ENCODE measurements at regions not wholly inside any gene's neighbourhood (a gene's known extent, or its start where the extent isn't known, plus 50 kb on each side); places are given as distances from the start of the nearest gene placed in this dataset.
A peak's percentile ranks its signal among the peaks of the same experiment; 100 is the strongest.

DNA sequence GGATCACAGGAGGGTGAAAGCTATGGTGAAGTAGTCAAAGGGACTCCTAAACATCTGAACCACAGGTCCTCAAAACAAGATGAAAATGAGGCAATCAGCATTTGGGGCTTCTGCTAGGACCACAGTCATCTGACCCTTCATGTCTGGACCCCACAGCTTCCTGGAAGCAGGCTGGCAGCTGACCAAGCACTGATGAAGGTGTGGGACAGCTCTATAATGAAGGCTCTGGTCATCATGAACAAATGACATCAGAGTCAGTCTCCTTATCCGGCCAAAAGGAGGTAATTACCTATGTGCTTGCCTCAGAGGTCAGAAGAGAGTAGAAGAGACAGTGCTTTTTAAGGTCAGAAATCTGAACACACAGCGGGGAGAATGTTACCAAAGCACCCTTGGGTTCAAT, 101.2 kb upstream of the GNAO1 start:
- no peak for DNase-seq (ENCODE audit: low read depth)

DNA sequence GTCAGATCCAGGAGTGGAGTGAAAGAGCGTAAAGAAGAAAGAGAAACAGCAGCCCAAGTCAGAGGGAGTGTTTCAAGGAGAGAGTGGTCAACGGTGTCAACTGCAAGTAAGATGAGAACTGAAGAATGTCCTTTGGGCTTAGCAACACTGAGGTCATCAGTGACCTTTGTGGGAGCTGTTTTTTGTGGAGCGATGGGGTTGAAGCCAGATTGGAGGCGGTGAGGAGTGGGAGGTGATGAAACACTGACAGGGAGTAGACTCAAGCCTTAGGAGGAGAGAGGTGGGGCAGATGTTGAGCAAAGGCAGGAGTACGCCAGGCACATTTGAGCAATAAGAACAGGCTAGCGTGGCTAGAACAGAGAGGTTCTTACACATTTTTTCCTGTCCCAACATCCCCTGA, 103.7 kb upstream of the GNAO1 start:
- no peak for DNase-seq (ENCODE audit: low read depth)

DNA sequence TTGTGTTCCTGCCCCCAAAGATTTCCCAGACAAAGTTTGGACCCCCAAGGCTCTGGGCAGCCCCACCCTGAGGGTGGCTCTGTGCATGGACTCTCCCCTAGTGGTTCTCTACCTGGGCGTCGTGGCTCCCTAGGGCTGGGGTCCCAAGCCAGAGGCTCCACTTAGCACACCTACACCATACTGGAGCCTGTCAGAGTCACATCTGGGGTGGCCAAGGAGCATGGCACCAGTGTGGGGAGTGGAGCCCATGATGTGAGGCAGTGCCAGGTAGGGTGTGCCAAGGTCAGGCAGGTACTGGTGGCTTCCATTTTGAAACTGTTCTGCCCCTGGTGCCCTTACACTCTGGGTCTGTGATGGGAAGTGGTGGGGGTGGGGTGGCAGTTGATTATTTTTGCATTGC, 109.9 kb upstream of the GNAO1 start:
- DNase-seq (ENCODE audit: low read depth), result no peak

DNA sequence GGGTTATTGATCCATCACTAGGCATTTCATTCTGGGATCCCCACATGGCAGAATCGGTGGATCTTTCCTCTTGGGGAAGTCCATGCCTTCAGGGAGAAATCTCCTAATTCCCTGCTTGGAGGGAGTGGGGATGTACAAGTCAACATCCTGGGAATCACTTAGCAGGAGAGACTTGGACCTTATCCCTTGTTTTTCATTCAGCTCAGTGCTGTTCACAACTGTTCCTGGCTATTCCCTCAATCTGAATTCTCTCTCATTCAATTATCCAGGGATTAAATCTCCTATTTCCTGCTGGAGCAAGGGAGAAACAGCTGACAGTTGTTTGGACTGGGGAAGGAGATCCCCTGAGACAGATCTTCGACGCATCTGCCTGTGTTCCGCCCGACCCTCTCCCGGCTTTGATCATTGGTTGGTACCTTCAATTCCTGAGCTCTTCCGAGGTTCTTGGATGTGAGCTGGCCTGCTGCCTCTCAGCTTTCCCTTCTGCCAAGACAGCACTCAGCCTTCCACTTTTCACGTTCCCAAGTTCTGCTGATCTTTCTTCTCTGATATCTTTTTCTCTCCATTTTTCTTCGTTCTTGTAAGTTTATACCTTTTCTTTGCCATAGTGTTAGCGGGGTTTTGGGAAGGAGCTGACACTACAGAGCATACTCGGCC, 115.4 kb upstream of the GNAO1 start:
- no peak for DNase-seq (ENCODE audit: low read depth)

DNA sequence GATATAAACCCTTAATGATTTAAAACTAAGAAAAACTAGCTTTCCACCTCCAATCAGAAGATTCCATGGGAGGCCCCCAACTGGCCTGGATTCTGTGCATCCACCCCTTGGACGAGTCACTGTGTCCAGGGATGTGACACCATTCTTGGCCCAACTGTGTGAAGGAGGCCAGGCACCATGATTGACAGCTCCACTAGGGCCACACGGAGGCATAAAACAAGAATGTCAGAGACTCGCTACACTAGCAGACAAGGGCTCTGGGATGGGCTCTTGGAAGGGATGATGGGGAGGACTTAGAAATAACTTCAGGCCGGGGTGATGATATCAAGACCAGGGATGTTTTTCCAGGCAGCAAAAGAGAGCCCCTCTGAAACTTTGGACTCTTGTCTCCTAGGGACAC, 117.8 kb upstream of the GNAO1 start:
- no peak for DNase-seq (ENCODE audit: low read depth)

DNA sequence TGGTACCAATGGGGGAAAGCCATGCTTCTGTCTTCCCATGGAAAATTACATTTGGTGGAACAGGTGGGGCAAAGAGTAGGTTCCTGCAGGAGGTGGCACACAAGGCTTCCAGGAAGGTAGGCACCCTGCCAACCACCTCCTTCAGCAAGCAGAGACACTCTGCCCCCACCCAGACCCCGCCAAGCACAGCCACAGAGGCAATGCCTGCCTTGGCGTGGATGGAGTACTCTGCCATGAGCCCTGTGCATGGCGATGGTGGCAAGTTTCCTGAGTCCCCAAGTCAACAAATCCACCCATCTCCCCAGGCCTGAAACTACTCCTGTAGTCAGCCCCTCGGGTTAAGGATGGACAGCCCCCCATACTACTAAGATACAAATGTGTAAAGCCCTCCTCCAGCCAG, 119.2 kb upstream of the GNAO1 start:
- no peak for DNase-seq (ENCODE audit: low read depth)

DNA sequence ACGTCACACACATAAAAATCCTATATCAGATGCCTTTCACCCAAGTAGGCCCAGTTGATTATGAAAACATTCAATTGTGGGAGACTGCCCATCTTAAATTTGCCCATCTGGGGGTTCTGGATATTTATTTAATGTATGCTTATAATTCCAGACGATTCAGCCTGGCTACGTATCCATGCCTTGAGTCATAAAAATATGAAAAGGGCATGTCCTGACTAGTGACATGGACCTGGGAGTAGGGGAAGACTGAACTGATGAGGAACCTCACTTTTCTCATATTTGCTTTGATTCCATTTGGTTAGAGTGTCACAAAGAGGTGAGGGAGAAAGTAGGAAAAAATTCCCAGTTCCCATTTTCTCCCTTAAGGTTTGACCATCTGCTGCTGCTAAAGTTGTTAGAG, 122.5 kb upstream of the GNAO1 start:
- no peak for DNase-seq (ENCODE audit: low read depth)

DNA sequence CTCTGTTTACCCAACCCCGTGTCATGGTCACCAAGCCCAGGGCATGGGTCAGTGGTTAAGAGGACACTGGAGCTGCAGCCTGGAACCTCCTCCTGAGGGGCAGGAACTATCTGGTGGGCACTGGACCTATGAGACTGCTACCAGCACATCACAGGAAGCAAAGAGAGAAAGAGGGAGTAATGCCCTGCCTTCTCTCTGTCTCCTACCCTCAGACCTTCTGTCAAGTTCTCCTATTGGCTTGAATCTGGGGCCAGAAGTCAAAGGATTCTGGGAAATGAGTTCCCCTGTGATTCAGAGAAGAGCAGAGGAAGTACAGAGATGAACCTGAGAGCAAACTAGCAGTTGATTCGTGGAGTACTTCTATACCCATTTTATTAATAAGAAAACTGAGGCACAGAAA, 123.0 kb upstream of the GNAO1 start:
- no peak for DNase-seq (ENCODE audit: low read depth)

DNA sequence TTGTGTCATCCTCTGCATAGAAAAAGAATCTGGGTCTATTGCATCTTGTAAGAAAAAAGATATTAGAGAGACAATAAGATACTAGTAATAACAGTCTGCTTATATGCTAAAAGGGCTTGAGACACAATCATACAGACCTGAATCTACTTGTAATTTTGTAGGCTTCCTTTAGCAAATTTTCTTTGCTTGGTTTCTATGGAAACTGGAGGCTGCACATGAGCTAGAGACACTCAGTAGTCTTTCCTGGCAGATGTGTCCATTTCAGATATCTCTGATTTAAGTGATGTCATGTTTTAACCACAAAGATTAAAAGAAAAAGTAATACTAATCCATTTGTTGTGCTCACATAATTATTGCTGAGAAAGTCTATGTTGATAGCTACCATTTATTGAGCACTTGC, 123.9 kb upstream of the GNAO1 start:
- DNase-seq (ENCODE audit: low read depth), result no peak

DNA sequence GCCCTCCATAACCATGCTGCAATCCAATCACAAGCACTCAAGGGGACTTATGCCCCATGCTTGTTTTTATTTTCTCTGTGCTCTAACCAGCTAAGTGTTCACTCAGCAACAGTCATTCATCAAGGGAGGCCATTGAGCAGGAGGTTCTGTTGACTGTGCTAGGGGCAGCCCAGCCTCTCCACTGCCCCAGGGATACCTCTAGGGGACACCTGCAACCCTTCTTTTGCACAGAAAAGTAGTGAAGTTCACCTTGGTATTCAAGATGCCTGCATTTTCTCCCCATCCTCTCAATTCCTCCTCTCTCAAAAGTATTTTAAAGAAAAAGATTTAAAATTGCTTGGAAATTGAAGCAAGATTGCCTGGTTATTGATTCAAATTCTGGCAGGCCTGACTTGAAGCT, 124.7 kb upstream of the GNAO1 start:
- no peak for DNase-seq (ENCODE audit: low read depth)

DNA sequence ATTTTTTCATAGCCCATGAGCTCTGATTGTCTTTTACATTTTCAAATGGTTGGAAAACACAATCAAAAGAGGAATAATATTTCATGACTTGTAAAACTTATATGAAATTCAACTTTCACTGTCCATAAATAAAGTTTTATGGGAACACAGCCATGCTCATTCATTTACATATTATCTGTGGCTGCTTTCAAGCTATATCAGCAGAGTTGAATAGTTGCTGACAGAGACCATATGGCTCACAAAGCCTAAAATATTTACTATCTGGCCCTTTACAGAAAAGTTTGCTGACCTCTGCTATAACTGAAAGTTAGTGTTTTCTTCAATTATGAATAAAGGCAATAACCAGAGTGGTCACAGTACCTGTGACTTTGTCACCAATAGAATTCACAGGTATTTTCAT, 128.2 kb upstream of the GNAO1 start:
- DNase-seq (ENCODE audit: low read depth), result no peak

DNA sequence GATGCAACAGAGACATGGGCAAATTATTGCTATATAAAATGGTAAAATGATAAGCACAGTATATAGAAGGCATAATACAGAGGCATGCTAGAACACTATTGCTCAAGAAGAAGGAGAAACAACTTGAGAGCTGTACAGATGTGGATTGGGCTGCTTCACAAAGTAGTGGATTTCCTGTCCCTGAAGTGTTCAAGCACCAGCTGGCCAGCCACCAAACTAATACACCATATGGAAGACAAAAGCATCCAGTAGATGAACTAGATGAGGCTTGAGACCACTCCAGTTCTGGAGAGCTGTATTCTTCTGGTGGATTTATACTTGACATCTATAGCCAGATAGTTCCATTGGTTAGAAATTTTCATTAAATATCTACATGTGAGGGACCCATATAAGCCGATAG, 134.1 kb upstream of the GNAO1 start:
- no peak for DNase-seq (ENCODE audit: low read depth)

DNA sequence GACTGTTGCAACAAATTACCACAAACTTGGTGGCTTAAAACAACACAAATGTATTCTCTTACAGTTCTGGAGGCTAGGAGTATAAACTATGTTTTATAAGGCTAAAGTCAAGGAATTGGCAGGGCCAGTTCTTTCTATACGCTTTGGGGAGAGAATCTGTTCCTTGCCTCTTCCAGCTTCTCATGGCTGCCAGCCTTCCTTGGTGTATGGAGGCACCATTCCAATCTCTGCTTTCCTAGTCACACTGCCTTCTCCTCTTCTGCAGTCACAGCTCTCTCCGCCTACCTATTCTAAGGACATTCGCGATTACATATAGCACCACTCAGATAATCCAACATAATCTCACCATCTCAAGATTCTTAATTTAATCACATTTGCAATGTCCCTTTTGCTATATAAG, 140.4 kb upstream of the GNAO1 start:
- no peak for DNase-seq (ENCODE audit: low read depth)

DNA sequence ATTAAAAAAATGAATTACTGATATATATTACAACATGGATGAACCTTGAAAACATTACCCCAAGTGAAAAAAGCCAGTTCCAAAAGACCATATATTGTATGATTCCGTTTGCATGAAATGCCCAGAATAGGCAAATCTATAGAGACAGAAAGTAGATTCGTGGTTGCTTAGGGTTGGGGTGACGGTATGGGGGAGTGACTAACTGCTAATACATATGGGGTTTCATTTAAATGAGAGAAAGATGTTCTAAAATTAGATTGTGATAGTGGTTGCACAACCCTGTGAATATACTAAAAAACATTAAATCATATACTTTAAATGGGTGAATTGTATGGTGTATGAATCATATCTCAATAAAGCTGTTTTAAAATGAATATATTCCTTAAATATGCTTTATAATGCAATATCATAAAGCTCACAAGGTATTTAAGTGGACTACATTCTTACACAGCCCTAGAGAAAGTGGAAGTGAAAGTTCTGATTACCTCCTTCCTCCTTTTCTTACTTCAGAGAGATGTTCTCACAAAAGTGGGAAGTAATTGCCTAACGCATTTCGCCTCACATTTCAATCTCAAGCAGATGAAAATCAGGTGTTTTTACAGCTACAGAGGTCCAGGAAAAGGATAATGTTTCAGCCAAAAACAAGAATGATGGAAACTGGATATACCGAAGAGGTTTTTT, 142.7 kb upstream of the GNAO1 start:
- DNase-seq (ENCODE audit: low read depth), result no peak

DNA sequence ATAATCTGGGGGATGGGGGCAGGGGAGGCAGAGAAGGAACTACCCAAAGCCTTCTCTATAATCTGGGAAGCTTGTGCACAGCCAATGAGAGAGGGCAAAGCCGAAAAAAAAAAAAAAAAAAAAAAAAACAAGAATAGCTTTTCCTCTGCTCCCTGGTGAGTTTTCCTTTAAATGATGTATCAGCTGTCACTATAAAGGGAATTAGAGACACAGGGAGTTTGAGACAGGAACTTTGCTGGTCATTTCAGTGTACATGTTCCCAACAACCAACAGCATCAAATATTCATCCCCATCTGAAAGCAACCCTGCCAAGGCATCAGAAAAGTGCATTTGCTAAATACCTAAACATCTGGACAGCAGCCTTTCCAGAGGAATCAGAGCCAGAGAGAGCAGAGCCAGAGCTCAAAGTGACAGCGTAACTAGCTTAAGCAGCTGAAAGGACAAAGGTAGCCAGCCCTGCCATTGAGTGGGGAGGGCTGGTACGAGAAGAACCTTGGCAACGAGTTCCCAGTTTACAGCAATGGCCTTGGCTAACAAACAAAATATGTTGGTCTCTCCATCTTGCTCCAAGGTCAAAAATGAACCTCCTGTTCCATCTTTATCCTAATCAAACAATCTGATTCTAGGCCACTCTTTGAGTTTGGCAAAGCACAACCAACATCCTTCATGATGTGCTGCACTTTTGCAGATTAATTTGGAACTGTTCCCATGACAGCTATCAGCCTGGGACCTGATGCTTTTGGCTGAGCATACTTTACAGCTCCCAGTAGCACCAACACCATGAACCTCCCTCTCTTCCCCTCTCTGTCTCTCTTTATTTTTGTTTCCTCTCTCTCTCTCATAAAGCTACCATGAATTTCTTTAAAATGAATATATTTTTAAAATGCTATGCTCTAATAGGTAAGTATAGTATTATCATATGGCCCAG, 143.7 kb upstream of the GNAO1 start:
- DNase-seq (ENCODE audit: low read depth), result no peak

DNA sequence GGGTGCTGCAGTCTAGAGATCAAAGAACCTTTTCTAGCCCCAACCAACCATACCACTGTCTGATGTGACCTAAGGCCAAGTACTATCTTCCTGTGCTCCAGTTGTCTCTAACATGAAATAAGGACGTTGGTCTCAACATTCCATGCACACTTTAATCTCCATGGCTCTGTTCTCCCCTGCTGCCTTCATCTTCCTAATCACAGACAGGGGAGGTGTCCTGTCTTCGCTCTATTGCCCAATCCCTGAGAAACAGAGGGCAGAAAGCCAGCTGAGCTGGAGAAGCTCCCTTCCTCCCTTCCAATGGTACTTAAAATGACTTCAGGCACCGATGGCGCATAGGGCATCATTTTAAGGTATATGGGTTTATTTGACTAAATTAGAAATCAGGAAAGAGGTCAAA, 148.9 kb upstream of the GNAO1 start:
- DNase-seq (ENCODE audit: low read depth), result no peak

DNA sequence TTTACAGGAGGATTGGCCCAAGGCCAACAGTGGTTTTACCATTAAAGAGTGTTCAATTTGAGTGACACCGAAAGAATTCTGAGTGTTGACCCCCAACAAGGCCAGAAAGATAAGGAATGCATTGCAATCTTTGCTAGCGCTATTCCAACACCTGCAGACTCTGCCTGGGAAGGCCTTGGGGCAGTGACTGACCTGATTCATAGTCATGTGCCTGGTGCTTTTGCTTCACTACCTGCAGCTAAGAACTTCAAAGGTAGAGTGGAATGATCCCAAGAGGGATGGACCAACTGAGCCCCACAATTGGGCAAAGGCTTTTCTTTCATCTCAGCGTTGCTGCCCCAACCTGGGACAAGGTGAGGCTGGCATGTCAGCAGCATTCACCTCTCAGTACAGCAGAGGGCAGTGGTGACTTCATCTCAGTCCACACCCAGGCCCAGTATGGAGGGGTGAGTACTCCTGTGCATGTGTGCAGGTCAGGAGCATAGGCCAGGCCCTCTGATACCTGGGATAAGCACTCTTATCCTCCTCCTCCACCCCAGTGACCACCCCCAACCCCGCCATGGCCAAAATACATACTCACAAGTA, 149.6 kb upstream of the GNAO1 start:
- peak; percentile 5 for DNase-seq (ENCODE audit: low read depth)

DNA sequence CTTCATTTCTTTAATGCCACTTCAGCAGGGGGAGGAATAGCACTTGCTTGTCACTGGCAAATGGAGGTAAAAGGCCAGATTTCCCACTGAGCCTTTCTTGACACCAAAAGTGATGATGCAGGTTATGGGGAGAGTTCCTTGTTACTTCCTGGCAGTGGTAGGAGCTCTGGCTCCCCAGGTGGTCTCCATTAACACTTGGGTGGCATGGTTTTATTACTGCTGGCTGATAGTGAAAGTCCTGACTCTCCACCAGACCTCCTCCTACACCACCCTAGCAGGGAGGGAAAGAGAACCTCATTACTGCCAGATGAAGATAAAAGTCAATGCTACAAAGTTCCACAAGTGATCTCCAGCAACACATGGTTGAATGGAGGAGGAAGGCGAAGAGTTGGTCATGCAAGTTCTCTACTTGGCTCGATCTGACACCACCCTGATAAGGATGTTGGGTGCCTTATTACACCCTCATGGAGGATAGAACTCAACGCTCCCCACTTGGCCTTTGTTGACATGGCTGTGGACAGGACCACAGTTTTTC, 152.7 kb upstream of the GNAO1 start:
- no peak for DNase-seq (ENCODE audit: low read depth)

DNA sequence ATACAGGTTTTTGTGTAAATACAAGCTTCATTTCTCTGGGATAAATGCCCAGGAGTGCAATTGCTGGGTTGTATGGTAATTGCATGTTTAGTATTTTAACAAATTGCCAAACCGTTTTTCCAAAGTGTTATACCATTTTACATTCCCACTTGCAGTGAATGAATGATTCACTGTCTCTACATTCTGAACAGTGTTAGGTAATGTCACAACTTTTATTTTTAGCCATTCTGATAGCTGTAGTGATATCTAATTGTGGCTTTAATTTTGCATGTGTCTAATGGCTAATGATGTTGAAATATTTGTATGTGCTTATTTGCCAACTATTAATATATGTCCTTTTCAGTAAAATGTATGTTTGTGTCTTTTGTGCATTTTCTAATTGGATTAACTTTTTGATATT, 156.9 kb upstream of the CES5A start:
- DNase-seq (ENCODE audit: low read depth), result no peak

DNA sequence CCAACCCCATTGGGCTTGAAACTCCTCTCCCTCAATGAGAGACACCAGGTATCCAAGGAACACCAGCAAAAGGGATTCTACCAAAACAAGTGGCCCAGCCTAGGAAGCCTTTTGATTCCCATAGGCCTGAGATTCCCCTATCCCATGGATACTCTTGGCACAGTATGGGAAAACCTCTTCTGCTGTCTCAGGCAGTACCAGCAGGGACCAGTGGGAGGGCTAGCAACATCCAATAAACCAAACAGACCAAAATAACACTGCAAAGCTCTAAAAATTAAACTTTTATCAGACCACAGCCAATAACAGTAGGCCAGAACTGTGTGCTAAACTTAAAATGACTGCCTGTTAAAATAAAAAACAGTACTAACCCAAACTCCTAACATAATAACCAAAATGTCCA, 153.9 kb upstream of the CES5A start:
- DNase-seq (ENCODE audit: low read depth), result no peak

DNA sequence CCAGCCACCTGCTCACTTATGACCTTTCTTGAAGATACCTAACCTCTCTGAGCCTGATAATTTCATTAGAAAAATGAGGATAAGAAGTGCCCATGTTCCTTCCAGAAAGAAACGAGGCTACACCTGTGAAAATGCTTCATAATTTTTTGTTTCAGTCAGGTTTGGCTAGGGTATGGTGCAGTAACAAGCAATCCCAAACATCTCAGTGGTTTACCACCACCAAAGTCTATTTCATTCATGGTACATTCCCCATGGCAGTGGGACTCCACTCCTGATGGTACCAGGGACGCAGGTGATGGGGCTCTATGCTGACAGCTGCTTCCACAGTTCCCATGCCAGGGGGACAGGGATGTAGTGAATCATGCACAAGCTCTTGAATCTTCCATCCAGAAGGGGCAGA, 147.6 kb upstream of the CES5A start:
- no peak for DNase-seq (ENCODE audit: low read depth)

DNA sequence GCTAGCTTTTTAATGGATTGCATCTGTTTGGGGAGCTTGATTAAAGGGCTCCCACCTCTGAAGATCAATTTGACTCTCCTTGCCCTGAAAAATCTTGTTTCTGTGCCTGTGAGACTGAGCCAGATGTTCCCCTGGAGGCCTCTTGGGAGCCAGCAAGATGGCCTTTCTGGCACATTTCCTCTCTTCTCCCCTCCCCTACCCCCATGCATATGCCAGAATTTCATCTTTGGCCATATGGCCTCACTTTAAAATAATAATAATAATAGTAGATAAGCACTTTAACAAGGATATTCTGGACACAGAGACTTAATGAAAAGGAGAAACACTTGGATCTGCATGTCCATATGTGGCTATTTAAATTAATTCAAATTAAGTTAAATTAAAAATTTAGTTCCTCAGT, 144.1 kb upstream of the CES5A start:
- DNase-seq (ENCODE audit: low read depth), result no peak
